Trophoblast cell (in vitro differentiated cells and primary cell): ENCODE measurements at regions not wholly inside any gene's neighbourhood (a gene's known extent, or its start where the extent isn't known, plus 50 kb on each side); places are given as distances from the start of the nearest gene placed in this dataset.

Experiments used
- DNase-seq, 2 donors: peaks; one replicate each; pipeline ENCODE4 v3.0.0-alpha.2; 2016
- H2AFZ ChIP-seq: 2 replicates; pipeline ENCODE4 v1.6.1; 2013; ENCODE audit warnings: low read length, moderate library complexity, mild to moderate bottlenecking; ENCODE audit not compliant: insufficient read depth, poor library complexity
- H2AK5ac ChIP-seq: 2 replicates; pipeline ENCODE4 v1.6.1; 2013; ENCODE audit warnings: mild to moderate bottlenecking, low read length
- H2BK120ac ChIP-seq: 2 replicates; pipeline ENCODE4 v1.6.1; 2013; ENCODE audit warnings: low read length, mild to moderate bottlenecking, moderate library complexity; ENCODE audit not compliant: insufficient read depth, poor library complexity
- H2BK12ac ChIP-seq: 2 replicates; pipeline ENCODE4 v1.6.1; 2013; ENCODE audit warnings: mild to moderate bottlenecking, low read length, moderate library complexity
- H2BK5ac ChIP-seq: 2 replicates; pipeline ENCODE4 v1.6.1; 2013; ENCODE audit warnings: low read length, low read depth, moderate library complexity, mild to moderate bottlenecking; ENCODE audit not compliant: poor library complexity
- H3K14ac ChIP-seq: 2 replicates; pipeline ENCODE4 v1.6.1; 2013; ENCODE audit warnings: mild to moderate bottlenecking, low read length
- H3K18ac ChIP-seq: 2 replicates; pipeline ENCODE4 v1.6.1; 2013; ENCODE audit warnings: mild to moderate bottlenecking, low read length
- H3K23ac ChIP-seq: 2 replicates; pipeline ENCODE4 v1.6.1; 2013; ENCODE audit warnings: low read length
- H3K27ac ChIP-seq: 2 replicates; pipeline ENCODE4 v1.5.1; 2013; ENCODE audit warnings: low read depth, mild to moderate bottlenecking, inconsistent platforms, low read length, moderate library complexity
- H3K27me3 ChIP-seq: 2 replicates; pipeline ENCODE4 v1.6.1; 2013; ENCODE audit warnings: inconsistent platforms, mild to moderate bottlenecking, low read length, moderate library complexity; ENCODE audit not compliant: insufficient read depth
- H3K36me3 ChIP-seq, 2 experiments: 1 replicate in 1 of 2; 2 replicates in 1 of 2; pipeline ENCODE4 v1.6.1; 2013; ENCODE audit warnings: low read length in 2 of 2, mild to moderate bottlenecking in 2 of 2, moderate library complexity in 1 of 2; ENCODE audit not compliant: insufficient read depth in 2 of 2, control insufficient read depth in 1 of 2
- H3K4ac ChIP-seq: 2 replicates; pipeline ENCODE4 v1.6.1; 2013; ENCODE audit warnings: low read depth, mild to moderate bottlenecking, low read length, moderate library complexity
- H3K4me1 ChIP-seq, 2 experiments: 1 replicate in 1 of 2; 2 replicates in 1 of 2; pipeline ENCODE4 v1.6.1; 2013; ENCODE audit warnings: low read length in 2 of 2, mild to moderate bottlenecking in 2 of 2, moderate library complexity in 1 of 2; ENCODE audit not compliant: insufficient read depth in 2 of 2, control insufficient read depth in 1 of 2
- H3K4me2 ChIP-seq: 2 replicates; pipeline ENCODE4 v1.6.1; 2013; ENCODE audit warnings: inconsistent platforms, mild to moderate bottlenecking, low read length, moderate library complexity
- H3K4me3 ChIP-seq: 2 replicates; pipeline ENCODE4 v1.5.1; 2013; ENCODE audit warnings: mild to moderate bottlenecking, low read depth, low read length, inconsistent platforms
- H3K79me1 ChIP-seq: one replicate; pipeline ENCODE4 v1.6.1; 2013; ENCODE audit warnings: low read length
- H3K79me2 ChIP-seq: 2 replicates; pipeline ENCODE4 v1.6.1; 2013; ENCODE audit warnings: low read length, mild to moderate bottlenecking; ENCODE audit not compliant: control insufficient read depth, insufficient read depth, poor library complexity
- H3K9ac ChIP-seq: 2 replicates; pipeline ENCODE4 v1.6.1; 2013; ENCODE audit warnings: mild to moderate bottlenecking, low read length
- H3K9me3 ChIP-seq: 2 replicates; pipeline ENCODE4 v1.6.1; 2013; ENCODE audit warnings: low read depth, mild to moderate bottlenecking, control low read depth, inconsistent platforms, low read length; ENCODE audit not compliant: insufficient read depth
- H4K12ac ChIP-seq: 2 replicates; pipeline ENCODE4 v1.6.1; 2013; ENCODE audit warnings: low read depth, mild to moderate bottlenecking, low read length, moderate library complexity
- H4K8ac ChIP-seq: 2 replicates; pipeline ENCODE4 v1.6.1; 2013; ENCODE audit warnings: low read depth, mild to moderate bottlenecking, low read length, moderate library complexity
- H4K91ac ChIP-seq: one replicate; pipeline ENCODE4 v1.6.1; 2013; ENCODE audit warnings: low read depth, mild to moderate bottlenecking, low read length, moderate library complexity
- WGBS: extraction: QIAGEN DNeasy Blood & Tissue Kit; methylation state at CpG from one replicate; pipeline ENCODE4 v1.1.7; 2013; ENCODE audit warnings: missing lambda C conversion rate; ENCODE audit not compliant: insufficient read length, insufficient coverage; ENCODE audit errors: extremely low coverage; 5-methylcytosine and 5-hydroxymethylcytosine counted together

- no peak overlapping the region for H2AK5ac ChIP-seq
Measured at GRCh38 chr6:146896062-146896813, 297.5 kb downstream of the ADGB start.

GRCh38 chr6:146896960-146897701, 298.4 kb downstream of the ADGB start:
- no peak for DNase-seq
- Histone ChIP-seq H4K8ac (no peak overlapping the region), H3K9ac (no peak overlapping the region), H3K79me2 (no peaks in the 10 kb centered on the region), H3K36me3 (no peaks in the 10 kb centered on the region), H3K23ac (no peak overlapping the region), H2BK120ac (no peak overlapping the region), H3K27me3 (no peaks in the 10 kb centered on the region), H2BK12ac (no peak overlapping the region), H2BK5ac (no peak overlapping the region), H4K12ac (no peak overlapping the region), H3K18ac (no peak overlapping the region), H4K91ac (no peak overlapping the region), H3K79me1 (no peaks in the 10 kb centered on the region), H2AFZ (no peak overlapping the region), H3K4ac (no peak overlapping the region), H2AK5ac (no peak overlapping the region), H3K4me2 (no peak overlapping the region), H3K14ac (no peak overlapping the region), H3K4me1 (peaks cover 3 to 5% of the 10 kb centered on the region in 2 experiments), H3K4me3 (no peak overlapping the region), H3K9me3 (no peaks in the 10 kb centered on the region), H3K27ac (no peak overlapping the region)
- WGBS: no CpG with 5 or more reads among the region's 4 CpGs

More at GRCh38 chr6:146896062-146896813, 297.5 kb downstream of the ADGB start:
- no peak overlapping the region for H2BK120ac ChIP-seq
- no peak overlapping the region for H4K12ac ChIP-seq
- no peak overlapping the region for H3K4me3 ChIP-seq
- H3K27ac ChIP-seq: no peak overlapping the region
- no peak overlapping the region for H3K14ac ChIP-seq
- H4K8ac ChIP-seq: no peak overlapping the region
- H3K36me3 ChIP-seq: no peaks in the 10 kb centered on the region
- DNase-seq: no peak
- no peak overlapping the region for H4K91ac ChIP-seq
- H3K4ac ChIP-seq: no peak overlapping the region
- H3K4me2 ChIP-seq: no peak overlapping the region
- H3K23ac ChIP-seq: no peak overlapping the region
- no peaks in the 10 kb centered on the region for H3K79me2 ChIP-seq
- H2BK5ac ChIP-seq: no peak overlapping the region
- H3K9me3 ChIP-seq: no peaks in the 10 kb centered on the region
- H3K9ac ChIP-seq: no peak overlapping the region
- no peak overlapping the region for H2BK12ac ChIP-seq
- H3K4me1 ChIP-seq: peaks cover 3 to 9% of the 10 kb centered on the region in 2 experiments
- peaks cover 4% of the 10 kb centered on the region for H3K79me1 ChIP-seq
- no peak overlapping the region for H3K18ac ChIP-seq
- no CpG with 5 or more reads among the region's 8 CpGs for WGBS
- H2AFZ ChIP-seq: no peak overlapping the region
- no peaks in the 10 kb centered on the region for H3K27me3 ChIP-seq

GRCh38 chr6:146898069-146898887, 299.5 kb downstream of the ADGB start:
- WGBS: no CpG with 5 or more reads among the region's 6 CpGs
- no peak overlapping the region for H3K23ac ChIP-seq
- H3K14ac ChIP-seq: no peak overlapping the region
- no peak overlapping the region for H3K4ac ChIP-seq
- no peak overlapping the region for H2BK12ac ChIP-seq
- H3K27me3 ChIP-seq: no peaks in the 10 kb centered on the region
- H4K91ac ChIP-seq: no peak overlapping the region
- no peak overlapping the region for H3K4me3 ChIP-seq
- no peak overlapping the region for H2AFZ ChIP-seq
- no peak overlapping the region for H2AK5ac ChIP-seq
- H2BK5ac ChIP-seq: no peak overlapping the region
- no peaks in the 10 kb centered on the region for H3K9me3 ChIP-seq
- H4K12ac ChIP-seq: no peak overlapping the region
- no peaks in the 10 kb centered on the region for H3K4me1 ChIP-seq
- H3K79me2 ChIP-seq: no peaks in the 10 kb centered on the region
- H3K36me3 ChIP-seq: no peaks in the 10 kb centered on the region
- H3K18ac ChIP-seq: no peak overlapping the region
- no peak overlapping the region for H3K4me2 ChIP-seq
- no peak overlapping the region for H3K27ac ChIP-seq
- no peak for DNase-seq
- no peaks in the 10 kb centered on the region for H3K79me1 ChIP-seq
- no peak overlapping the region for H4K8ac ChIP-seq
- no peak overlapping the region for H2BK120ac ChIP-seq
- H3K9ac ChIP-seq: no peak overlapping the region

GRCh38 chr6:146898888-146899227, 300.1 kb downstream of the ADGB start:
- Histone ChIP-seq H4K12ac (no peak overlapping the region), H2BK5ac (no peak overlapping the region), H3K18ac (no peak overlapping the region), H3K9ac (no peak overlapping the region), H4K91ac (no peak overlapping the region), H3K4me3 (no peak overlapping the region), H3K79me1 (no peaks in the 10 kb centered on the region), H3K79me2 (no peaks in the 10 kb centered on the region), H3K4me2 (no peak overlapping the region), H3K4ac (no peak overlapping the region), H3K27ac (no peak overlapping the region), H3K23ac (no peak overlapping the region), H2AK5ac (no peak overlapping the region), H3K14ac (no peak overlapping the region), H4K8ac (no peak overlapping the region), H3K36me3 (no peaks in the 10 kb centered on the region), H2BK120ac (no peak overlapping the region), H3K9me3 (no peaks in the 10 kb centered on the region), H2BK12ac (no peak overlapping the region), H3K27me3 (no peaks in the 10 kb centered on the region), H2AFZ (no peak overlapping the region), H3K4me1 (no peaks in the 10 kb centered on the region)
- WGBS: no CpG with 5 or more reads among the region's 3 CpGs
- no peak for DNase-seq
